ENCODE measurements at regions not wholly inside any gene's neighbourhood (a gene's known extent, or its start where the extent isn't known, plus 50 kb on each side); places are given as distances from the start of the nearest gene placed in this dataset.

DNA sequence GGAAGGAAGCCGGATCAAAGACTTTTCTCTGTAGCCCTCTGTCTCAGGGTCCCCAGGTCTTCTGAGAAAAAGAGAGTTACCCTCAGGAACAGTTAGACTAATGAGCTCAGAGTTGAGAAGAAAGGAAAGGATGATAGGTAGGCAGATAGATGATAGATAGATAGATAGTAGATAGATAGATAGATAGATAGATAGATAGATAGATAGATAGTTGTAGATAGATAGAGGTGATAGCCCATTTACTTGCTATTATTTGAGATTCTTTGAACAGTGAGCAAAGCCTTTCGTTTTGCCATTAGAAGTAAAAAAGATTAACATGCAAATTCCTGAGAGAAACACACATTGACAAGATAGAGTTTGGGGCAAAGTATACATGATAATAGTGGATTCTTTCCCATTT, 86.9 kb upstream of the KIT start:
- no peak for DNase-seq
- Histone ChIP-seq H3K27ac (ENCODE audit: low read length) (no peak overlapping the region), H3F3A (ENCODE audit: insufficient read depth, low read length) (peaks cover 11% of the 10 kb centered on the region), H4K20me1 (ENCODE audit: insufficient read depth, low read length) (peaks cover 4% of the 10 kb centered on the region), H3K36me3 (replicated peaks; ENCODE audit: insufficient read depth, low read length) (no peaks in the 10 kb centered on the region), H3K79me2 (ENCODE audit: low read length) (no peaks in the 10 kb centered on the region), H3K9ac (ENCODE audit: low read length) (no peak overlapping the region), H3K4me3 (ENCODE audit: low read length) (no peak overlapping the region), H3K4me1 (ENCODE audit: low read length) (peaks cover 17% of the 10 kb centered on the region), H3K9me3 (replicated peaks; ENCODE audit: insufficient read depth, low read length) (no peaks in the 10 kb centered on the region), H2AFZ (ENCODE audit: low read length) (no peak overlapping the region), H3K4me2 (ENCODE audit: low read depth, low read length) (no peak overlapping the region), H3K9me2 (replicated peaks; ENCODE audit: insufficient read depth, low read length) (no peaks in the 10 kb centered on the region), H3K27me3 (replicated peaks; ENCODE audit: insufficient read depth, low read length) (peaks cover 52% of the 10 kb centered on the region)
- TF ChIP-seq, protein P1, sequence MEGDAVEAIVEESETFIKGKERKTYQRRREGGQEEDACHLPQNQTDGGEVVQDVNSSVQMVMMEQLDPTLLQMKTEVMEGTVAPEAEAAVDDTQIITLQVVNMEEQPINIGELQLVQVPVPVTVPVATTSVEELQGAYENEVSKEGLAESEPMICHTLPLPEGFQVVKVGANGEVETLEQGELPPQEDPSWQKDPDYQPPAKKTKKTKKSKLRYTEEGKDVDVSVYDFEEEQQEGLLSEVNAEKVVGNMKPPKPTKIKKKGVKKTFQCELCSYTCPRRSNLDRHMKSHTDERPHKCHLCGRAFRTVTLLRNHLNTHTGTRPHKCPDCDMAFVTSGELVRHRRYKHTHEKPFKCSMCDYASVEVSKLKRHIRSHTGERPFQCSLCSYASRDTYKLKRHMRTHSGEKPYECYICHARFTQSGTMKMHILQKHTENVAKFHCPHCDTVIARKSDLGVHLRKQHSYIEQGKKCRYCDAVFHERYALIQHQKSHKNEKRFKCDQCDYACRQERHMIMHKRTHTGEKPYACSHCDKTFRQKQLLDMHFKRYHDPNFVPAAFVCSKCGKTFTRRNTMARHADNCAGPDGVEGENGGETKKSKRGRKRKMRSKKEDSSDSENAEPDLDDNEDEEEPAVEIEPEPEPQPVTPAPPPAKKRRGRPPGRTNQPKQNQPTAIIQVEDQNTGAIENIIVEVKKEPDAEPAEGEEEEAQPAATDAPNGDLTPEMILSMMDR (IDR thresholded peaks at IDR 0.05; ENCODE audit: low read length), result no peak
- TF ChIP-seq EZH2 (optimal IDR thresholded peaks at IDR 0.05; ENCODE audit: low read depth, low read length), result no peak
- no peak for TF ChIP-seq EZH2phosphoT487 (IDR thresholded peaks at IDR 0.05; ENCODE audit: low read length)

DNA sequence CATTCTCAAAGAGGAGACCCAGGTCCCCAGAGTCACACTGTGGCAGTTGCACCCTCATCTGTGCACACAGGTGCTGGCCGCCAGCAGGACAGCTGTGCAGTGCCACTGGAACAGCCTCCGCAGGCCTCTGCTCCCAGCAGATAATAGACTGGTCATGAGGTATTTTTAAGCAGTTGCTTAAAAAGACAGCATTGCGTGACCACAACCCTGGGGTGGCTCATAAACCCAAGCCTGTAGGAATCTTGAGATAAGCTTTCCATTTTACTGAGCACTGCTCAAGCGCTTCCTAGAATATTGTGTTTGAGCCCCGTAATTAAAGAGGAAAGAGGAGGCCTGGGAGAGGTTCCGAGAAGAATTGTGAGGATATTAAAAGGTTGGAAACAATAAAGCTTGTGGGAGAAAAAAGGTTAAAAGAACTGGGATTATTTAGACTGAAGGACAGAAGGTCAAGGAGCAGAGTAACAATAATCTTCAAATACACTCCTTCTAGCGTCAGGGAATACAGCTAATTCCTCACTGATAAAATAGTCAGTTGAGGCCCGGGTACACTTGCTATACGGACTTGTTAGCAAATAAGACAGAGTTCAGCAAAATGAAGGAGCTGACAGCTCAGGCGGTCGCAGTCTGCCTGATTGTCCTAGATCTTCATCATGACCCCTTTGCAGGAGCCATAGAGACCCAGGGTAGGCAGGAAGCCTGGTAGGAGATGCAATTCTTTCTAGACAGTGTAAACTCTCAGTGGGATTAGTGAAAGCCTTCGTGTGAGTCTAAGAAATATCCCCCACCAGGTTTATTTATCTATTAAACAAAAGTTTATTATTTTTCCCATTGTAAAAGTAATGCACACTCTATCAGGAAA, 86.2 kb upstream of the KIT start:
- Histone ChIP-seq H3F3A (ENCODE audit: insufficient read depth, low read length) (peaks cover 5% of the 10 kb centered on the region; the same call in 1 of the 2 replicates), H3K27me3 (replicated peaks; ENCODE audit: insufficient read depth, low read length) (peaks cover 52% of the 10 kb centered on the region), H3K4me2 (ENCODE audit: low read depth, low read length) (no peak overlapping the region), H3K9me3 (replicated peaks; ENCODE audit: insufficient read depth, low read length) (no peaks in the 10 kb centered on the region), H4K20me1 (ENCODE audit: insufficient read depth, low read length) (no peaks in the 10 kb centered on the region), H3K36me3 (replicated peaks; ENCODE audit: insufficient read depth, low read length) (no peaks in the 10 kb centered on the region), H3K27ac (ENCODE audit: low read length) (no peak overlapping the region), H3K79me2 (ENCODE audit: low read length) (no peaks in the 10 kb centered on the region), H3K4me3 (ENCODE audit: low read length) (no peak overlapping the region), H3K9ac (ENCODE audit: low read length) (no peak overlapping the region), H2AFZ (ENCODE audit: low read length) (no peak overlapping the region), H3K9me2 (replicated peaks; ENCODE audit: insufficient read depth, low read length) (no peaks in the 10 kb centered on the region), H3K4me1 (ENCODE audit: low read length) (peaks cover 12% of the 10 kb centered on the region)
- TF ChIP-seq EZH2 (optimal IDR thresholded peaks at IDR 0.05; ENCODE audit: low read depth, low read length) (no peak), EZH2phosphoT487 (IDR thresholded peaks at IDR 0.05; ENCODE audit: low read length) (no peak)
- TF ChIP-seq, protein P1 (IDR thresholded peaks at IDR 0.05; ENCODE audit: low read length), result no peak
- DNase-seq, result no peak

DNA sequence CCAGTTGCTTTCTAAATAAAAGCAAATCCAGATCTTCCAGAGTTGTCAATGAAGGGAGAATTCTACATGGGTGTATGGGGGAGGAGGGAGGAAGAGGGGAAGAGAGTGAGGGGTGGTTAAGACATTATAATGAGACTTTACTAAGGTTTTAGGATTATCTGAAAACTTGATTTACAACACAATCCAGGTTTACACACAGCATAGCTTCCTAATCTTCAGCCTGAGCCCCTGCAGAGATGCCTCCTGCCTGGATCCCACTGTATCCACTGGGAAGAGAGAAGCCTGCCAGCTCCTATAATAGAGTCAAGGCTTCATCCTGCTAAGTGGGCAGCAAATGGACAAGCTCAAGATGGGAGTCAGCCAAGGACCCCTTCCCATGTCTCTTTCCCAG, 85.6 kb upstream of the KIT start:
- no peak overlapping the region for H3K4me3 ChIP-seq (ENCODE audit: low read length)

More for the DNA sequence above, 85.6 kb upstream of the KIT start:
- Histone ChIP-seq H3K36me3 (replicated peaks; ENCODE audit: insufficient read depth, low read length) (no peaks in the 10 kb centered on the region), H3F3A (ENCODE audit: insufficient read depth, low read length) (0 out of 2 replicates have a peak, but pooled peaks cover under 1% of the 10 kb centered on the region), H3K27ac (ENCODE audit: low read length) (no peak overlapping the region), H3K9ac (ENCODE audit: low read length) (no peak overlapping the region), H2AFZ (ENCODE audit: low read length) (no peak overlapping the region), H3K9me2 (replicated peaks; ENCODE audit: insufficient read depth, low read length) (no peaks in the 10 kb centered on the region), H3K4me1 (ENCODE audit: low read length) (peaks cover 7% of the 10 kb centered on the region), H3K9me3 (replicated peaks; ENCODE audit: insufficient read depth, low read length) (no peaks in the 10 kb centered on the region), H4K20me1 (ENCODE audit: insufficient read depth, low read length) (no peaks in the 10 kb centered on the region), H3K4me2 (ENCODE audit: low read depth, low read length) (no peak overlapping the region), H3K79me2 (ENCODE audit: low read length) (no peaks in the 10 kb centered on the region), H3K27me3 (replicated peaks; ENCODE audit: insufficient read depth, low read length) (peaks cover 52% of the 10 kb centered on the region)
- DNase-seq, result no peak
- no peak for TF ChIP-seq EZH2phosphoT487 (IDR thresholded peaks at IDR 0.05; ENCODE audit: low read length)
- TF ChIP-seq EZH2 (optimal IDR thresholded peaks at IDR 0.05; ENCODE audit: low read depth, low read length), result no peak
- TF ChIP-seq, protein P1 (IDR thresholded peaks at IDR 0.05; ENCODE audit: low read length), result no peak
